Testis (tissue), 2 donors: ENCODE measurements at regions not wholly inside any gene's neighbourhood (a gene's known extent, or its start where the extent isn't known, plus 50 kb on each side); places are given as distances from the start of the nearest gene placed in this dataset.
A peak's percentile ranks its signal among the peaks of the same experiment; 100 is the strongest.

Source experiments
- DNase-seq: peaks from one replicate; pipeline ENCODE4 v3.0.0-alpha.2; 2019
- H3K27ac ChIP-seq, 2 donors: fragments of 200-600 bp; sonication (generic); one replicate each; pipeline ENCODE4 v1.5.1; 2019
- H3K27me3 ChIP-seq: fragments of 200-600 bp; sonication (generic); one replicate; pipeline ENCODE4 v1.5.1; 2019
- H3K36me3 ChIP-seq: fragments of 200-600 bp; sonication (generic); one replicate; pipeline ENCODE4 v1.5.1; 2017; ENCODE audit warnings: low read depth; ENCODE audit errors: missing control alignments
- H3K4me1 ChIP-seq: fragments of 200-600 bp; sonication (generic); one replicate; pipeline ENCODE4 v1.5.1; 2019
- H3K4me3 ChIP-seq, 2 donors: fragments of 200-600 bp; sonication (generic); one replicate each; pipeline ENCODE4 v1.5.1; 2017 to 2019
- H3K9me3 ChIP-seq: fragments of 200-600 bp; sonication (generic); one replicate; pipeline ENCODE4 v1.5.1; 2017
- POLR2A ChIP-seq: fragments of 450-650 bp; IDR thresholded peaks from one replicate; pipeline ENCODE4 v1.6.1; 2017; ENCODE audit warnings: antibody characterized with exemption, mild to moderate bottlenecking, moderate library complexity
- WGBS, 2 donors: methylation state at CpG; one replicate each; pipeline ENCODE4 v1.1.5; 2018; 5-methylcytosine and 5-hydroxymethylcytosine counted together
- intact Hi-C: fragments of 100-400 bp; cut with DNase I; formaldehyde crosslinking; loops from one replicate; pipeline ENCODE4 v1.15.1; 2023; ENCODE audit warnings: low total_unique reads
- TF ChIP-seq, protein P1 (sequence below), 3 experiments: fragments of 450-650 bp in 2 of 3; fragments of 200-600 bp in 1 of 3; sonication (generic) in 1 of 3; IDR thresholded peaks; one replicate each; pipeline ENCODE4 v1.5.1; 2016 to 2019; ENCODE audit warnings: antibody characterized with exemption in 3 of 3, mild to moderate bottlenecking in 2 of 3, moderate library complexity in 1 of 3

DNA sequence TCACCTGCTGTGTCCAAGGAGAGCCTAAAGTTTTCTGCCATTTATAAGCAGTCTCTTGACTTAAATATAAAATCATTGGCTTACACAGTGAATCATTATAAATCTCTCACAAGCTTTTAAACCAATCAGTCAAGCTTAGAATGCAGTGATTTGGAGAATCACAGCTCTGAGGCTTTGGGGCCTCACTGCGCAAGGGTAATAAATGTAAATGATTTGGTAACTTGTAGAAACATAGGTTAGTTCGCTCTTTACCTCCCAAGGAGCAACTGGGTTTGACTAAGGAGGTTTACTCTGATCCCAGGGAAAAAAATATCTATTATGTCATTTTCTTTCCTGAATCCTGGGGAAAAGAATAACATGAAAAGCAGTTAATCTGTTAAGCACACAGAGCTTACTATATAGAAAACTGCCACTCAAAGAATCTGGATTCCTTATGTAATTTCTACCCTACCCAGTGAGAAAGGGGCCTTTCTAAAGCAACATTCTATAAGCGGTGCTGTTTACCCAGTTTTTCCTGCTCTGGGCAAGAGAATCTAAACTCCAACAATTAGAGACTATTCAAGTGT is 128.2 kb downstream of the MZT1 start:
- TF ChIP-seq, protein P1, sequence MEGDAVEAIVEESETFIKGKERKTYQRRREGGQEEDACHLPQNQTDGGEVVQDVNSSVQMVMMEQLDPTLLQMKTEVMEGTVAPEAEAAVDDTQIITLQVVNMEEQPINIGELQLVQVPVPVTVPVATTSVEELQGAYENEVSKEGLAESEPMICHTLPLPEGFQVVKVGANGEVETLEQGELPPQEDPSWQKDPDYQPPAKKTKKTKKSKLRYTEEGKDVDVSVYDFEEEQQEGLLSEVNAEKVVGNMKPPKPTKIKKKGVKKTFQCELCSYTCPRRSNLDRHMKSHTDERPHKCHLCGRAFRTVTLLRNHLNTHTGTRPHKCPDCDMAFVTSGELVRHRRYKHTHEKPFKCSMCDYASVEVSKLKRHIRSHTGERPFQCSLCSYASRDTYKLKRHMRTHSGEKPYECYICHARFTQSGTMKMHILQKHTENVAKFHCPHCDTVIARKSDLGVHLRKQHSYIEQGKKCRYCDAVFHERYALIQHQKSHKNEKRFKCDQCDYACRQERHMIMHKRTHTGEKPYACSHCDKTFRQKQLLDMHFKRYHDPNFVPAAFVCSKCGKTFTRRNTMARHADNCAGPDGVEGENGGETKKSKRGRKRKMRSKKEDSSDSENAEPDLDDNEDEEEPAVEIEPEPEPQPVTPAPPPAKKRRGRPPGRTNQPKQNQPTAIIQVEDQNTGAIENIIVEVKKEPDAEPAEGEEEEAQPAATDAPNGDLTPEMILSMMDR (IDR thresholded peaks at IDR 0.05): no peak
- no peak for TF ChIP-seq POLR2A
- no peaks in the 10 kb centered on the region for H3K27me3 ChIP-seq
- intact Hi-C loops: no loop called here
- DNase-seq: no peak
- H3K36me3 ChIP-seq: no peaks in the 10 kb centered on the region
- no peaks in the 10 kb centered on the region for H3K4me1 ChIP-seq
- no peak overlapping the region for H3K4me3 ChIP-seq
- 76 to 96% methylated on average over 3 of the region's 3 CpGs for WGBS, 2 donors
- H3K9me3 ChIP-seq: no peaks in the 10 kb centered on the region
- H3K27ac ChIP-seq: no peak overlapping the region

DNA sequence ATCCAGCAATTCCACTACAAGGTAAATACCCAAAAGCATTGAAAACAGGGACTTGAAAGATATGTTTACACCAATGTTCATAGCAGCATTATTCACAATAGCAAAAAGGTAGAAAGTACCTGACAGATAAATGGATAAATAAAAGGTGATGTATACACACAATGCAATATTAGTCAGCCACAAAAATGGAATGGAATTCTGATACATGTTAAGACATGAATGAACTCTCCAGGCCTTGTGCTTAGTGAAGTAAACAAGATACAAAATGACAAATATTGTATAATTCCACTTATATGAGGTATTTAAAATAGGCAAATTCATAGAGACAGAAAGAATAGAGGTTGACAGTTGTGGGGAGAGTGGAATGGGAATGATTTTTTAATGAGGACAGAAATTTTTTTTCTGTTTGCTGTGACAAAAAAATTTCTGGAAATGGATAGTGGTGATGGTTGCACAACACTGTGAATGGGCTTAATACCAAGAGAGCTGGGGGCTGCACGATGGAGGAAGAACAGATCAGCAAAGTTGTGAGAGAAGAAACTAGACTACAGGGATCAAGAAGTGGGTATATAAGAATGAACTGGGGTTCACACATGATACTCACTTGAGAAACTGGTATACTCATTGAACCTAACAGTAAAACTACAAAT is 137.2 kb downstream of the MZT1 start:
- no peaks in the 10 kb centered on the region for H3K36me3 ChIP-seq
- H3K27me3 ChIP-seq: no peaks in the 10 kb centered on the region
- 86 to 90% methylated on average over 1 of the region's 1 CpG for WGBS, 2 donors
- H3K4me3 ChIP-seq: no peak overlapping the region
- no peak for DNase-seq
- H3K4me1 ChIP-seq: no peaks in the 10 kb centered on the region
- no peak overlapping the region for H3K27ac ChIP-seq
- TF ChIP-seq, protein P1 (IDR thresholded peaks at IDR 0.05): no peak
- TF ChIP-seq POLR2A: no peak
- intact Hi-C loops: no loop called here
- no peaks in the 10 kb centered on the region for H3K9me3 ChIP-seq

DNA sequence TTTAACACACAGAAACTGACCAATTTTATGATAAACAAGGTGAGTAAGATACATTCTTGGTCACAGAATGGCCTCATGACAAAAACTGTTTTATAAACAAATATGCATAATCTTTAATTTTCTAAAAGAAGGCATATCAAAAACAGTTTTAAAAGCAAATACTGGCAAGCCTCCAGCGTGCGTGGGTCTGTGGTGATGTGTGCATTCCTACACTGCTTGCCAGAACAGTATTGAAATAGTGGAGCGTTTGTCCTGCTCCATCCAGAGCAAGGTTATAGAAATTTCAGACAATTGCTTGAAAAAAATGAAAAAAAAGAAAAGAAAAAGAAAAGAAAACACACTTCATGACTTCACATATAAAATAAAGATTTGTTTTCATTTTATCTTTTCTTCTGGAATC is 140.9 kb downstream of the MZT1 start:
- Histone ChIP-seq H3K27me3 (no peaks in the 10 kb centered on the region), H3K27ac (no peak overlapping the region), H3K9me3 (no peaks in the 10 kb centered on the region), H3K4me1 (no peaks in the 10 kb centered on the region), H3K36me3 (no peaks in the 10 kb centered on the region), H3K4me3 (no peak overlapping the region)
- DNase-seq: peak; percentile 26
- intact Hi-C loops: no loop called here
- 23 to 41% methylated on average over 3 of the region's 3 CpGs for WGBS, 2 donors
- TF ChIP-seq POLR2A: no peak
- TF ChIP-seq, protein P1 (IDR thresholded peaks at IDR 0.05): no peak

DNA sequence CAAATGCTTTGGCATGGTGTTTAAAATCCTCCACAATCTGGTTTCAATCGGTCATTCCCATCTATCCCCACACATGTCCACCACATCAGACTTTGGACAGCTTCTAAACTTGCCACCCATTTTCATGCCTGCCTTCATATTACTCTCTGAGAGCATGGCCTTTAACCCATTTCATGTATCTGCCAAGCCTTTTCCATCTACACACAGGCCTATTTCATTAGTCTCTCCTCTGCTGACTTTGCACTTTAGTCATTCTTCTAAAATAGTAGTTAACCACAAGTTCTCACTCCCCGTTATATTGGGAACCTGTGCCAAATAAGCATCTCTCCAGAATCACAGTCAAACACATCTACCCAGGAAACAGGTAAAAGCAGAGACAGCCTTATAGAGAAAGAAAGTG is 142.2 kb downstream of the MZT1 start:
- intact Hi-C loops: no loop called here
- no peak for DNase-seq
- Histone ChIP-seq H3K36me3 (no peaks in the 10 kb centered on the region), H3K27me3 (no peaks in the 10 kb centered on the region), H3K4me3 (no peak overlapping the region), H3K27ac (no peak overlapping the region), H3K9me3 (no peaks in the 10 kb centered on the region), H3K4me1 (no peaks in the 10 kb centered on the region)
- TF ChIP-seq, protein P1 (IDR thresholded peaks at IDR 0.05): no peak
- TF ChIP-seq POLR2A: no peak
- 90 to 93% methylated on average over 2 of the region's 2 CpGs for WGBS, 2 donors

GRCh38 chr13:72571191-72571590 is 156.2 kb downstream of the MZT1 start:
- Histone ChIP-seq H3K27ac (no peak overlapping the region), H3K9me3 (no peaks in the 10 kb centered on the region), H3K4me1 (peaks cover 3% of the 10 kb centered on the region), H3K4me3 (no peak overlapping the region), H3K27me3 (no peaks in the 10 kb centered on the region), H3K36me3 (no peaks in the 10 kb centered on the region)
- 26 to 32% methylated on average over 2 of the region's 2 CpGs for WGBS, 2 donors
- intact Hi-C loops: no loop called here
- no peak for DNase-seq
- TF ChIP-seq, protein P1 (IDR thresholded peaks at IDR 0.05): no peak
- no peak for TF ChIP-seq POLR2A
